NCI-H510A (cell line): ENCODE measurements at regions not wholly inside any gene's neighbourhood (a gene's known extent, or its start where the extent isn't known, plus 50 kb on each side); places are given as distances from the start of the nearest gene placed in this dataset.

Experiments
- DNase-seq: peaks from one replicate; lab custom pipeline; 2025; lab: John Stamatoyannopoulos, UW

DNA sequence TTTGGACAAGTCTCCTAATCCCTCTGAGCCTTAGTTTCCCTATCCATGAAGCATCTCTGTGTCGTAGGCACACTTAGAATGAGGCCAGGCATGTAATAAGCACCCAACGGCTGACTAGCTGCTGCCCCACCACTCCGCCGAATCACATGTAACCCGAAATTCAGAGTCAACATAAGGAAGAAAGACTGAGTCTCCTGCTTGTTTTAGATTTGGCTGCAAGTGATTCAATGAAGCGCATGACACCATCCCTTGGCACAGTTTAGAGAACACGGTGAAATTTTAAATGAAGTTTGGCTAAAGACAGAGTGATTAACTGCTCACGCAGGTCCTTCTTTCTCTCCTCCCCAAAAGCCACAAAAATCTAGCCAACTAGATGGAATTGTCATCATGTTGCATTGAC is 279.2 kb downstream of the TLE3 start:
- no peak for DNase-seq

DNA sequence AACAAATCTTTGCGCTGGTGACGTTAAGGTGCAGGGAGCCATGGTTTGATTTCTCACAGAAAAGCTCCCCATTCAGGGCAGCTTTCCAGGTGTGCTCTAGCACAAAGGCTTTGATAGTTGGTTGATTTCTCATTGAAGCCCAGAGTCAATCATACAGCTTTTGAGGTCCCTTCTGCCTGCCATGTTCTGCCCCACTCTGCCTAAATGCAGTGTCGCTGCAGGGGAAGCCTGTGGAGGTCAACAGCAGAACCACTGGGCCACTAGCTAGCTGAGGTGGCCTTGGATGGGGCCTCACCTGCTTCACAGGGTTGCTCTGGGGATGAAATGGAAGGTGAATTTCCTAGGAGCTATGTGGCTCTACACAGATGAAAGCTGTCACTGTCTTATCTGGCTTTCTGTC is 278.3 kb downstream of the TLE3 start:
- DNase-seq: no peak

- DNase-seq: peak; percentile 36
Observed at GRCh38 chr15:69820819-69821218, 276.9 kb downstream of the TLE3 start.

DNA sequence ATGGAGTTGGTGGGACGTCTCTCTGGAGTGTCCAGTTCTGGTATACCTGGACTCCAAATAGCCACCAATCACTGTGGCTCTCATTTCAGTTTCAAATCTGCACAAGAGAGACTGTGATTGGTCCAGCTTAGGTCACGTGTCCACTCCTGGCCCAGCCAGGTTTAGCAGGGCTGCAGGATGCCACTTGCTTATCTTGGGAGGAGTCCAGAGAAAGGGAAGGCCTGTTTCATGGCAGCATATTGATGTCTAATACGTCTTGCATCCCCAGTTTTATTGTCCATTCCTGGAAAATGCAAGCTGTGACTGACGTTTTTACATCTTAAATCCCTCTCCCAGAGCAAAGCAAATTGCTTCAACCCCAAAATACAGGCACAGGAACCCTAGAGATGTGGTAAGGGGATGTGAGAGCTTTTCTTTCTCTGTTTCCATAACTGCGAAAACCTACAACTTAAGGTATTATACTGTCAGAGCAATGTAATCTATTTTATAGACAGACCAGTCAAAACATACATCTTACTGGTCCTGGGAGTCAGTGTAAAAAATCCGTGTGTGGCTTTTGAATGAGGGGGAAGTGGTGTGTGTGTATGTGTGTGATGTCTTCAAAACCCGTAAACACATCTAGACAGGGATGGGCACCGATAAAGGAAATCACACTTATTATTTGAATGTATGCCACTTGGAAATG is 274.4 kb downstream of the TLE3 start:
- no peak for DNase-seq

- no peak for DNase-seq
Observed at GRCh38 chr15:69824075-69824876, 273.4 kb downstream of the TLE3 start.

GRCh38 chr15:69824877-69825406 is 272.8 kb downstream of the TLE3 start:
- no peak for DNase-seq

DNA sequence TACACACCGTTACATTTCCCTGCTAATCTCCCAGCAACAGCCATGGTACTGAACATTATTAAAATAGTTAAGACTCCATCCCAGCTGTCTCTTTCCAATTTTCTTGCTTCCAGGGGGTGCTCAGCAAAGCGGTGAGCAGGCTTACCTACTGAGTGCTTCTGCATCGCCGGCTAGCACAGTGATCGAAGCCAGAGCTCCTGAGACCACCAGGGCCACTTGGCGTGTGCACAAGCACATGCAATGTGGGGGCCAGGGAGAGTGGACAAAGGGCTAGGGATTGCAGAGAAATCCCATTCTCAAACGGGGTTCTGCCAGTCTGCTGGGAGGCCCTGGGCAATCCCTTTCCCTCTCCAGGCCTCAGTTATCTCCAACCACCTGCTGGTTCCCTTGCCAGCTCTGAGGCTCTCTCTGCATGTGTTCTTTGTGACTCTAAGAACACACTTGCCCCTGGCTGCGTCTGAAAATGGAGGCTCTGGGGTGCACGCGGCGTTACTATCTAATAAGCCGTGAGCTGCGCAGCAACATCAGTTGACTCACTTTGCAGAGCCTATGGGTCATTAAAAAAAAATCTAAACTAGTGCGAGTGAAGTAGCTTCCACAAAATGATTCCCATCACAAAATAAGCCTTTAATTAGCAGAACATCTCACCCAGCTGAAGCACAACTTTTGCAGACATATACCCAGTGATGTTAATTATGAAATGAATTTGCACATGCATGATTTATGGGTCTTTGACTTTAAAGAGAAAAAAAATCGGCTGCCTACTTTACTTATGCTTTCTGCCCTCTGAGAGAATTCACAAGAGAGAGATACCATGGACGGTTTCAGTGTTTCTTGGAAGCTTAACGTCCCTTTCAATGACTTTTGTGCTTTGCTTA is 271.5 kb downstream of the TLE3 start:
- no peak for DNase-seq

GRCh38 chr15:69826819-69827175 is 270.9 kb downstream of the TLE3 start:
- DNase-seq: no peak

- no peak for DNase-seq
Observed at GRCh38 chr15:69827751-69828150, 270.0 kb downstream of the TLE3 start.

DNA sequence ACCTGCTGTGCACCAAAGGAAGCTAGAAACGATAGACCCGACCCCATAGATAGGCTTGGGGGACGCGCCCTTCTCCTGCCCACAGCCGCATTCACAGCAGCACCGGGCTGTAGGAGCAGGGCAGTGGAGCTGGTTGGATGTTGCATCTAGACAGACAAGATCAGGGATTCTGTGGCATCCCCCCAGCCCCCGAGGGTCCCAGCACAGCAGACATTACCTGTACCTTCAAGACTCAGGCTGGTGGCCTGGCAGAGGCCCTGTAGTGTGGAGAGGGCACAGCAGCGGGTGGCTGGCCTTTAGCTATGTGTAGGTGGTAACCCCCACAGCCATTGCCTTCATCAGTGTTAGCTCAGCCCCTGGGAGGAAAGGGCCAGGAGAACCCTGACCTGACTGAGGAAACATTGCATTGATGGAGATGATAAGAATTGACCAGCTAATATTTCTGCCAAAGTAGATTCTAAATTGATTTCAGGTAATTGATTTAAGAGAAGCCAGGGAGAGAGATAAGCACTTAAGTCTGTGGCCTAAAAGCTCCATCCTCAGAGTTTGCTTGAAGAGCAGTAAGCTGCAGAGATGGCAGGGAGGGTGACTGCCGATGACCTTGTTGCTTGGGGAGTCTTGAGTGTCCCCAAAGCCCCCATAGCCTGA is 269.4 kb downstream of the TLE3 start:
- no peak for DNase-seq

DNA sequence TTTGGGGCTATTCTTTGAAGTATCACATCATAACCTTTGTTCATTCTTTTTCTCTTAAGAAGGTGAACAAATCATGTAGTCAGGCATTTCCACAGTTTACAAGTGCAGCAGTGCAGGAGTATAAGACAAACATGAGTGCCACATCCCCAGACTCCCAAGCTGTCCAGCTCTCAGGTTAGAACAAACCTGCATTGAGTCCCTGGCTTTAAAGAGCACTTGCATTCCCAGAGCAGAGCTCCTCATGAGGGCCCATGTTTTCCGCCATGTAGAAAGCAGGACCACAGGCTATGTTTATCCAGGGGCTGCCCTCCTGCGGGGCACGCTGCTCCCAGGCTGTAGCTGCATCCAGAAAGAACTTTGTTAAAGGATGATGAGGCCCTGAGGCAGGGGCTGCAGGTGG is 267.7 kb downstream of the TLE3 start:
- no peak for DNase-seq

GRCh38 chr15:69830430-69830829 is 267.3 kb downstream of the TLE3 start:
- no peak for DNase-seq

DNA sequence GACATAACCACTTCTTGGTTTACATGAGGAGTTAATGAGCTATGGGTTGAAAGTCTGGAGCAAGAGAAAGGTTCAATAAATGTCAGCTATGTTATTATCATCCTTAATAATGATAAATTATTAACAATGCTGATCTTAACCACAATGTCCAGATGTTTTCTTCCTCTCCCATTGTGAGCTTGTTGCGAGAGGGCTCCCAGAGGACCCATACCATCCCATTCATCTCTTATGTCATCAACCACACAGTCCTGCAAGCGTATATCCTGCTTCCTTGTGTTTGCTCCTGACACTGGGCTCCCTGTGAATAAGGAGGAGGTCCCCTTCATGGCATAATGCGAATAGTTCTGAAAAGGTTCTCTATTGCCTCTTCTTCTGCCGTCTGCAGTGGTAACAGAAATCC is 266.8 kb downstream of the TLE3 start:
- DNase-seq: no peak

DNA sequence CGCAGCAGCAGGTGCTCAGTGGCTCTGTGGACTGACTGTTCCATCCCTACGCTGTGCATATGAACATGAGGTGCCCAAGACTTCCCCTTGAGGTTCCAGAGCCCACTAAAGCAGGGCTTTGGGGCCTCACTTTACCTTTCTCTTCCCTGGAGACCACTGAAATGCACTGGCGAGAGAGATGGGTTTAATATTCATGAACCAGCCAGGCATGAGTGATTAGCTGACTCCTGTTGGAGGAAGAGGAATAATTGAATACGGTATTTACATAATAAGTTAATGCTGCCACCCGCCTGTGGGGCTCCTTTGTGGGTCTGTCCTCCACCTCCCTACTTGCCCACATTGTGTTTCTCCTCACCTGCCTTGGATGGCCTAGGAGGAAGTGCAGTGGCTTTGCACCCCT is 263.4 kb downstream of the TLE3 start:
- no peak for DNase-seq

- no peak for DNase-seq
Observed at GRCh38 chr15:69834761-69835160, 263.0 kb downstream of the TLE3 start.

DNA sequence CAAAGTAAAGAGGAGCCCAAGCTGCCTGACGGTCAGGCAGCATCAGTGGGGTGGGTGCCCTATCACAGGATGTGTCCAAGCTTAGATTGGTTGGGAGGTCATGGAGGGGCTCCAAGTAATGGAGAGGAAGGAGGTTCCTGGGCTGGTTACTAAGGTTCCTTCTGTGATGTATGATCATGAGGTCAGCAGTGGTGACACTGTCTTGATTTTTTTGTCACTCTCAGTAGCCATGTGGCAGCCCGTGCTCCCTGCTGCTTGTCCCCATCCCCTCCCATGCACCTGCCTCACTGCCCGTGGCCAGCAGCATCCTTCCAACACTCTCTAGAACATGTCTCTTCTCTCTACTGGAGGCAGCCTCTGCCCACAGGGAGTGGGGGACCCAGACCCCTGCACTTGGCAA is 261.7 kb downstream of the TLE3 start:
- DNase-seq: no peak

- no peak for DNase-seq
Observed at GRCh38 chr15:69836526-69837230, 261.0 kb downstream of the TLE3 start.

DNA sequence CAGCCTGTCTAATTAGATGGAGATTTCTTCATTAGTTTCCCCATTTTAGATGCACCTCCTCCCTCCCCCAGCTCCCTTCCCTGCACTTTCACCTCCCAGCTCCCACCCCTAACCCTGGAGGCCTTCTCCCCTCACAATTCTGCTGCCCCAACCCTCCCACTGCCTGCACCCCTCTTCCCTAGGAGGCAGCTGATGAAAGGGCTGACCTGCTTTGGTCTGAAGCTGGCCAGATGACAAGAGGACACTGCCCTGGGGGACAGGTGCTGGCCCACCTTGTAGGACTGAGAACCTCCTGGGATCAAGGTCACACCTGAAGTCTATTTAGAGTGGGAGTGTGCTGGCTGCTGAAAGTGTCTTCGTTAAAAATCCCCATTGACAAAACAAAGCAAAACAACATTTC is 259.4 kb downstream of the TLE3 start:
- no peak for DNase-seq

DNA sequence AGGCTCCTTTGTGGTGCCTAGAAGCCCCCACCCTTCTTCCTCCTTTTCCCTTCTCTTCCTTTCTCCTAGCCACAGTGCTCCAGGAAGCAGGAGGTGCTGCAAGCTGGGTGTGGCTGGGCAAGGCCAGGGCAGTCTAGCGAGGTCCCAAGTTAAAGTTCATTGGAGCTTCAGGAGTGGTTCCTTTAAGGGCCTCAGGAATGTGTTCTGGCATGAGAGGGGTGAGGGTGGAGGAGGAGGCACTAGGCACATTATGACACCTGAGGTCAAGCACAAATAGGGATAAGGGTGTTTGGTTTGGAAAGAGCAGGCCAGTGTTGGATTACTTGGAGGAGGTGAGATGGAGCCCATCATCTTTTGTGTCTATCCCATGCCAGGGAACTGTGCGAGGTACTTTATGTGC is 258.7 kb downstream of the TLE3 start:
- DNase-seq: no peak

DNA sequence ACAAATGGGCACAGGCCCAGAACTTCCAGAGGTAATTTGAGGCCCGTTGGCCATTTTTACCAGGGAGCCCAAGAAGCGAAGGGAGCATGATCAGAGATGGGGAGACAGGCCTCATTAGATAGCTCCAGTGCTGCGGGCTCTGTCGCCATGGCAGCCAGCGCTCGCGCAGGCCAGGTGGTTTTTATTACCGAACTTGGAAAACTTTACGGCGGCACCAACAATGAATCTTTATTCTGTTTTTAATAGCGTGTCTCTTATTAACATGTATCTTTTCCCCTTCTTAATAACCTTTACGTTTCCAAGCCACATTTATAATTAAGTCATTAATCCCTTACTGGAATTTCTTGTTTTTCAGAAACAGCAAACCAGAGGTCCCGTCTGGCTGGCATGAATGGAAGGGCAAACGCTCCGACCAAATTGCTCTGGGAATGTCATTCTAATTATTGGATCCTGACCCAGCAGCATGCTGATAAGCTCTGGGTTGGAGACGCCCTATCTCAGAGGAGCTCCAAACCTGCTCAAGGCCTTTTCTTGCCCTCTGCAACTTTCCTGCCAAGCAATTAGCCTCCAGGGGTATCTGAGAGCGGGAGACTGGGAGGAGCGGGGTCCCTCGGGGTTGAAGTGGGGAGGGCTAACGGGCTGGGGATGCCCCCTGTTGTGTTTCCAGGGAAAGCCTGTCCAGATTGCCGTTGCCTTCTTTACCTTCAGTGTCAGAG is 256.4 kb downstream of the TLE3 start:
- no peak for DNase-seq

DNA sequence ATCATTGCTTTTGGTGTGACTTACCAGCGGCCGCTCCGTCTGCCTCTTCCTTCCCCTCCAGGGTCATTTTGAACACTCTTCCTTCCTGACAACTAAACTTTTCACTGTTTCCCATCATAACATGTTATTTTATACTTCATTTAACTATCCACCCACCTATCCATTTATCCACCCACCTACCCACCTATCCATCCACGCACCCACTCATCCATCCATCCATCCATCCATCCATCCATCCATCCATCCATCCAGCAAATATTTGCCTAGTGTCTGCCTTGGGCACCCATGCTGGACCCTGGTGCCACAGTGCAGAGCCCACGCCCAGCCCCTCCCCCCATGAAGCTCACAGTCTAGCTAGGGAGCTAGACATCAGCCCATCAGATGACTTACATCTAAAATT is 254.9 kb downstream of the TLE3 start:
- no peak for DNase-seq
